PC-9 (cell line): ENCODE measurements at regions not wholly inside any gene's neighbourhood (a gene's known extent, or its start where the extent isn't known, plus 50 kb on each side); places are given as distances from the start of the nearest gene placed in this dataset.

ENCODE experiments used
- CTCF ChIP-seq: fragments of 200-600 bp; sonication (generic); conservative IDR thresholded peaks from 2 replicates; pipeline ENCODE4 v1.6.1; 2017; ENCODE audit warnings: mixed run types, antibody characterized with exemption, mild to moderate bottlenecking, moderate library complexity
- EZH2 ChIP-seq: fragments of 200-600 bp; sonication (generic); IDR thresholded peaks from 2 replicates; pipeline ENCODE4 v1.8.0; 2017; ENCODE audit warnings: antibody characterized with exemption, low read depth

- TF ChIP-seq CTCF (no peak), EZH2 (no peak)
Observed at GRCh38 chr16:73232555-73233328, 184.8 kb upstream of the ZFHX3 start.
